SU-DHL-6 (cell line): ENCODE measurements at regions not wholly inside any gene's neighbourhood (a gene's known extent, or its start where the extent isn't known, plus 50 kb on each side); places are given as distances from the start of the nearest gene placed in this dataset.

ENCODE experiments used
- H2AFZ ChIP-seq: fragments of 200-600 bp; sonication (generic); 2 replicates; pipeline ENCODE4 v1.6.1; 2014; ENCODE audit warnings: low read depth, mild to moderate bottlenecking, moderate library complexity, mixed read lengths, antibody characterized with exemption, low read length; ENCODE audit not compliant: severe bottlenecking
- H3F3A ChIP-seq: fragments of 200-600 bp; shearing (Covaris generic); 2 replicates; pipeline ENCODE4 v1.6.0; 2016; ENCODE audit warnings: antibody characterized with exemption, mild to moderate bottlenecking; ENCODE audit not compliant: insufficient read depth
- H3K27ac ChIP-seq: fragments of 200-600 bp; sonication (generic); 2 replicates; pipeline ENCODE4 v1.5.1; 2016; ENCODE audit warnings: low read depth, mild to moderate bottlenecking, low read length, moderate library complexity, mixed read lengths
- H3K27me3 ChIP-seq: fragments of 200-600 bp; sonication (generic), shearing (Covaris generic); 2 replicates; pipeline ENCODE4 v1.6.0; 2014; ENCODE audit warnings: mild to moderate bottlenecking, low read length
- H3K36me3 ChIP-seq: fragments of 200-600 bp; sonication (generic); 2 replicates; pipeline ENCODE4 v1.6.1; 2014; ENCODE audit warnings: mild to moderate bottlenecking, low read length, mixed read lengths
- H3K4me2 ChIP-seq: fragments of 300-600, 200-600 bp; shearing (Covaris generic), sonication (generic); 2 replicates; pipeline ENCODE4 v1.6.0; 2014; ENCODE audit warnings: low read length, low read depth, mild to moderate bottlenecking; ENCODE audit not compliant: poor library complexity, severe bottlenecking
- H3K4me3 ChIP-seq: fragments of 200-600 bp; sonication (generic); 2 replicates; pipeline ENCODE4 v1.5.1; 2014; ENCODE audit warnings: antibody characterized with exemption, low read length, mild to moderate bottlenecking, mixed read lengths; ENCODE audit not compliant: insufficient read depth, poor library complexity, severe bottlenecking
- H3K79me2 ChIP-seq: fragments of 200-600 bp; sonication (generic); 2 replicates; pipeline ENCODE4 v1.6.1; 2014; ENCODE audit warnings: mild to moderate bottlenecking, low read length, moderate library complexity; ENCODE audit not compliant: insufficient read depth
- H3K9ac ChIP-seq: fragments of 200-600 bp; sonication (generic); 2 replicates; pipeline ENCODE4 v1.7.0; 2014; ENCODE audit warnings: mild to moderate bottlenecking, low read length
- H3K9me2 ChIP-seq: fragments of 200-600 bp; sonication (generic); replicated peaks from 2 replicates; pipeline ENCODE4 v1.6.1; 2014; ENCODE audit warnings: low read length; ENCODE audit not compliant: insufficient read depth
- H3K9me3 ChIP-seq: fragments of 200-600 bp; sonication (generic); 2 replicates; pipeline ENCODE4 v1.6.1; 2014; ENCODE audit warnings: low read length, mixed read lengths; ENCODE audit not compliant: insufficient read depth
- H4K20me1 ChIP-seq: fragments of 200-600 bp; sonication (generic); 2 replicates; pipeline ENCODE4 v1.6.1; 2014; ENCODE audit warnings: low read depth, mild to moderate bottlenecking, antibody characterized with exemption, low read length, moderate library complexity, mixed read lengths
- EZH2phosphoT487 ChIP-seq: fragments of 200-600 bp; sonication (generic), shearing (Covaris generic); conservative IDR thresholded peaks from 2 replicates; pipeline ENCODE4 v1.6.1; 2018; ENCODE audit warnings: mild to moderate bottlenecking, antibody characterized with exemption, low read length, moderate library complexity, mixed read lengths
- TF ChIP-seq, protein P1 (sequence below): fragments of 200-600 bp; sonication (generic); IDR thresholded peaks from one replicate; pipeline ENCODE4 v1.5.1; 2017; ENCODE audit warnings: antibody characterized with exemption, mild to moderate bottlenecking, low read length, moderate library complexity; ENCODE audit not compliant: insufficient read depth, poor library complexity, severe bottlenecking

GRCh38 chr7:153002115-153002514 is 242.6 kb downstream of the ACTR3B start:
- Histone ChIP-seq H3K9me3 (peaks cover 10% of the 10 kb centered on the region), H3K9ac (no peak overlapping the region), H2AFZ (no peak overlapping the region), H3K36me3 (no peaks in the 10 kb centered on the region), H3K27me3 (no peaks in the 10 kb centered on the region), H3K4me2 (no peak overlapping the region), H3F3A (no peaks in the 10 kb centered on the region), H4K20me1 (no peaks in the 10 kb centered on the region), H3K79me2 (no peaks in the 10 kb centered on the region), H3K9me2 (no peaks in the 10 kb centered on the region), H3K27ac (no peak overlapping the region), H3K4me3 (no peak overlapping the region)
- TF ChIP-seq, protein P1, sequence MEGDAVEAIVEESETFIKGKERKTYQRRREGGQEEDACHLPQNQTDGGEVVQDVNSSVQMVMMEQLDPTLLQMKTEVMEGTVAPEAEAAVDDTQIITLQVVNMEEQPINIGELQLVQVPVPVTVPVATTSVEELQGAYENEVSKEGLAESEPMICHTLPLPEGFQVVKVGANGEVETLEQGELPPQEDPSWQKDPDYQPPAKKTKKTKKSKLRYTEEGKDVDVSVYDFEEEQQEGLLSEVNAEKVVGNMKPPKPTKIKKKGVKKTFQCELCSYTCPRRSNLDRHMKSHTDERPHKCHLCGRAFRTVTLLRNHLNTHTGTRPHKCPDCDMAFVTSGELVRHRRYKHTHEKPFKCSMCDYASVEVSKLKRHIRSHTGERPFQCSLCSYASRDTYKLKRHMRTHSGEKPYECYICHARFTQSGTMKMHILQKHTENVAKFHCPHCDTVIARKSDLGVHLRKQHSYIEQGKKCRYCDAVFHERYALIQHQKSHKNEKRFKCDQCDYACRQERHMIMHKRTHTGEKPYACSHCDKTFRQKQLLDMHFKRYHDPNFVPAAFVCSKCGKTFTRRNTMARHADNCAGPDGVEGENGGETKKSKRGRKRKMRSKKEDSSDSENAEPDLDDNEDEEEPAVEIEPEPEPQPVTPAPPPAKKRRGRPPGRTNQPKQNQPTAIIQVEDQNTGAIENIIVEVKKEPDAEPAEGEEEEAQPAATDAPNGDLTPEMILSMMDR = no peak
- no peak for TF ChIP-seq EZH2phosphoT487

DNA sequence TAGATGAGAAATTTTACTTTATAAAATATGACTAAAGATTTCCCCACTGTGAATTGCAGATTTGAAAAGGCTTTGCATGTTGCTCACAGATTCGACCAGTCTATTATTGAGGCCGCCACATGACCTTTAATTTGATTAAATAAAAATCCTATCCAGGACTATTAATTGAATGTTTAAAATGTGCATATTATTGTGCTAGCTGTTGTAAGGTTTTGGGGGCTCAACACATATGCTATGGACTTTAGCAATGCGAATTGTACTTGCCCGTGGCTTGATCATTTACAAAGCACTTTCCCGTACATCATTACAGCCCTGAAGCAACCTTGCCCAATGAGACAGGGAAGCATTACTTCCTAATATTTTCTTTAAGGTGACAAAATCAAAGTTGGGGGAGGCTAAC is 243.0 kb downstream of the ACTR3B start:
- H3K27ac ChIP-seq = no peak overlapping the region
- no peaks in the 10 kb centered on the region for H3K36me3 ChIP-seq
- H3K9me3 ChIP-seq = peaks cover 10% of the 10 kb centered on the region
- H3K27me3 ChIP-seq = no peaks in the 10 kb centered on the region
- TF ChIP-seq, protein P1 = no peak
- no peak for TF ChIP-seq EZH2phosphoT487
- H3K79me2 ChIP-seq = no peaks in the 10 kb centered on the region
- no peak overlapping the region for H3K4me3 ChIP-seq
- no peaks in the 10 kb centered on the region for H4K20me1 ChIP-seq
- no peak overlapping the region for H3K9ac ChIP-seq
- no peak overlapping the region for H3K4me2 ChIP-seq
- H3F3A ChIP-seq = no peaks in the 10 kb centered on the region
- no peaks in the 10 kb centered on the region for H3K9me2 ChIP-seq
- no peak overlapping the region for H2AFZ ChIP-seq

GRCh38 chr7:153004341-153004740 is 244.8 kb downstream of the ACTR3B start:
- Histone ChIP-seq H3K36me3 (no peaks in the 10 kb centered on the region), H3K4me2 (no peak overlapping the region), H3K4me3 (no peak overlapping the region), H3K9me3 (peaks cover 10% of the 10 kb centered on the region), H4K20me1 (no peaks in the 10 kb centered on the region), H3K27me3 (no peaks in the 10 kb centered on the region), H3K9ac (no peak overlapping the region), H3K9me2 (no peaks in the 10 kb centered on the region), H2AFZ (no peak overlapping the region), H3K27ac (no peak overlapping the region), H3F3A (no peaks in the 10 kb centered on the region), H3K79me2 (no peaks in the 10 kb centered on the region)
- TF ChIP-seq, protein P1 = no peak
- TF ChIP-seq EZH2phosphoT487 = no peak
